Ecto neural progenitor cell (in vitro differentiated cells): ENCODE measurements at regions not wholly inside any gene's neighbourhood (a gene's known extent, or its start where the extent isn't known, plus 50 kb on each side); places are given as distances from the start of the nearest gene placed in this dataset.

Source experiments
- DNase-seq: peaks from one replicate; pipeline ENCODE4 v3.0.0-alpha.2; 2018; ENCODE audit warnings: low spot score

DNA sequence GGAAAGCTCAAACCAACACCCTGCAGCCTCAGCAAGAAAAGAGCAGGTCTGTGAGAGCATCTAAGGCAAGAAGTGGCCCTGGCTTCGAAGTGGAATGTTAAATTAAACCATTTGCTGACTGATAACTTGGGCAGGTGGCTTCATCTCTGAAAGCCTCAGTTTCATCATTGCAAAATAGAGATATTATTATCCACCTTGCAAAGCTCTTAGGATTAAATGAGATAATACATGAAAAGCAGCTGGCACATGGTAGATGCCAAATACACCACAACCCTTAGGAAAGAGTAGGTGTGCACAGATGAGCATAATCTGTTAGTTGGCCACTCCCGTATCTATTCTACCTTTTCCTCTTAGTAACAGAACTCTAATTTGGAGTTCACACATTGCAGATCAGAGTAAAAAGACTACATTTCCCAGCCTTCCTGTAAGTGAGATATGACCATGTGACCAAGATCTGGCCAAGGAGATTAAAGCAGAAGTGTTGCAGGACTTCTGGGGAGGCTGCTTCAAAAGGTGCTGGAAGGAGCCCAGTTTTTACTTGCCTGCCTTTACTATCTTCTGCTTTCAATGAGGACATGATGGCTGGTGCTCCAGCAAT, 288.7 kb downstream of the SOX9 start:
- DNase-seq, result no peak

GRCh38 chr17:72411124-72411563, 290.3 kb downstream of the SOX9 start:
- DNase-seq, result no peak

DNA sequence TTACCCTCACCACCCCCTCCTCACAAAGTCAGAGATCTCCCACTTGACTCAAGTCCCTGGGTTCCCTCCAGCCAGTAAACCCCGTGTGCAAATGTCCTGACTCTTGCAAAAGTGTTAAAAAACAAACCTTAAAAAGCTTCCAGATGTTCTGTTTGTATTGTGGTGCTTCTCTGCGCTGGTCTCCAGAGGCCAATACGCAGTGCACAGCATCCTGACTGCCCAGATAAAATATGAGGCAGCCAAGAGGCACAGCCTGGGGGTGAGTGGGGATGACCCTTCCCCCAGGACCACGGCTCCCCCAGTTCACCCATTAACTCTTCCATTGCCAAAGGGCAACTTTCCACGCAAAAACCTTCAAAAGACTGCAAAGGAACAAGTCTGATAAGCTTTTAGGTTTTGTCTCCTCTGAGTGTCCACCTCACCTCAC, 291.8 kb downstream of the SOX9 start:
- no peak for DNase-seq

DNA sequence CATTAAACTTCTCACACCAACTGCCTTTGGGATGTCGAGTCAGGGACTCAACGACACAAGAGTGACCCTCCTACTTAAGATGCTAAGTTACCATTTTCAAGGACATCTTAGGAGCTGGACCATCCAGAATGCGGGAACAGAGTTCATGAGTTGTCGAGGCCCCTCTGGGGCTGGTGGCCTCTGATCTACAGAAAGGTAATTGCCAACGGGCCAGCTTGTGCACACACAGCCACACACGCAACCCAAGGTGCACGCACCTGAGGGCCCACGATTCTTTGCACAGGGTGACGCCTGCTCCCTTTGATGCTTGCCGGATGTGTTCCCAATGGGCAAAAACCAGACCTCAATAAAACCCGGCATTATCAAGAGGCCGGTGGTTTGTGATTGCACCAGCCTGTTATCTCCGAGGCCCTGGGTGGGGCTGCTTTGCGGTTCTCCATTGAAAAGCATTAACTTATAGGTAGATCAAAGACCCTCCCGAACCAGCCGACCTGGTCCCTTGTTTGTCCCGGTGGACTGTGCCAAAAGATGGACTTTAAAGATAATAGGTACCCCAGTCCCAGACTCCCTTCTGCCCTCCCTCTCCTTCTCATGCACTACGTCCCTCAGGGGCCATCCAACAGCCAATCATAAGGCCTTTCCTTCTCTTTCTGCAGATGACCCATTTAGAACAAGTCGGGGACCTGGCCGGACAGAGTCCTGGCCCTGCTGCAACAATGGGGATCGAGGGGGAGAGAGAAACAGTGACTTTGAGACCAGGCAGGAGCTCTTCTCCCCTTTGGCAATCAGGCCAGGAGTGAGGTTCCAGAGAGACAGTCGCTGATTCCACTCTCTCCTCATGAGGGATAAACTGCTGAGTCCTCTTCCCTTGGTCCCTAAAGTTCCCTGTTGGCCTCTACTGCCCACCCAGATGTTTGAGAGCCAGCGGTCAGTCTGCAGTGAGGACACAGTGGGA, 292.5 kb downstream of the SOX9 start:
- DNase-seq, result no peak

DNA sequence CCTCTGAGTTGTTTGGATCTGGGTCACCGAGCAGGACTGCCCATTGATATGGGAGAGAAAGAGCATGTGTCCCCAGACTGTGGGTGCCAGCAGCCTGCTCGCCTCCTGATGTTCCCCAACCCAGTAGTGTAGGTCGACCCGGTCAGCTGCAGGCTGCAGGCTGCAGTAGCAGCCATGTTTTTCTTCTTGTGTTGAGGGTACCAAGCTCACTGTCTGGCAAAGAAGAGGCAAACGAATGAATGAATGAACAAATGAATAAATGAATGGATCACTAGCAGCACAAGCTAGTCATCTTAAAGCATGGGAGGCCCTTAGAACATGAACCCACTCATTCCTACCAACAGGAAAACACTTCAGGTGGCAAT, 293.2 kb downstream of the SOX9 start:
- DNase-seq, result no peak

- no peak for DNase-seq
Measured at GRCh38 chr17:72414967-72415853, 294.4 kb downstream of the SOX9 start.

DNA sequence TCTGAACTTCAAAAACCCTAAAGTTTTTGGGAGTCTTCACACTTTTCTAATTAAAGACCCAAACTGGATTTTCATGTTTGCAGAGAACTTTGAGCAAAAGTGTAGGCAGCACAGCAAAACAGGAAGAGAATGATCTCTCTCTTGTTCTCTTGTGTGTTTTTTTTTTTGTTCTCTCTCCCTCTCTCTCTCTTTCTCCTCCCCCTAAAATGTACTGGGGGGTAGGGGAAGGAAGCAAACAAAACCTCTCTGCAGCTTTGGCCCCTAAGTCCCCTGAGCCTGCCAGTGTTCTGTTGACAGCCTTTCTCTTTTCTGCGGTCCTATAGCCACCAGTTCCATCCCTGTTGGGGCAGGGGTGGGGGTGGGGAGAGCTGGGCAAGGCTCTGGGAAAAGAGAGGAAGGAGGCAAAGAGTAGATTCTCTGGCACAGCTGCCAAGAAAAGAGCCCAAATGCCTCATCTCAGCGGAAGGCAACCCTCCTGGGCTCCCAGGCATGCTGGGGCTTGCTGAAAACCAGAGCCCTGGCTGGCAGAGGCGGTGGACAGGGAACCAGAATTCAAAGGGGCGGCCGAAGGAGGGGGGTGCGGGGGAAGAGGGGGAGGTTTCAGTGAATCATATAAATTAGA, 295.3 kb downstream of the SOX9 start:
- no peak for DNase-seq

- no peak for DNase-seq
Measured at GRCh38 chr17:72416905-72417304, 296.1 kb downstream of the SOX9 start.

DNA sequence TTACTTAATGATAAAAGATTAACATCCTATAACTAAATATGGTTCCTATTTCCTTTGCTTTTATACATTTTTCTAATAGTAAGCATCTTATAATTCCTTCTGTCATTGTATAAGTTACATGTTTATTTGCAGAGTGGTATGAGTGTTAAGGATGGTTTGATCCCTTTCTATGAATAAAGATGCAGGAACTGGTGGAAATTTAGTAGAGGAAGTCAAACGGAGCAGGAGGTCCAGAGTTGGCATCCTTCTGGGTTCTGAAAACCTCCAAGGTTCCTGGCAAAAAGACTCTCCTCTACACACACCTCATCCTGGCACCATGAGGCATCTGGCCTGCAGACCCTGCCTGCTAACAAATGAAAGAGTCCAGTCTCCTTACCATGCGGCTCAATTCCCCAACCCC, 296.8 kb downstream of the SOX9 start:
- DNase-seq, result no peak

GRCh38 chr17:72419866-72420774, 299.3 kb downstream of the SOX9 start:
- no peak for DNase-seq

DNA sequence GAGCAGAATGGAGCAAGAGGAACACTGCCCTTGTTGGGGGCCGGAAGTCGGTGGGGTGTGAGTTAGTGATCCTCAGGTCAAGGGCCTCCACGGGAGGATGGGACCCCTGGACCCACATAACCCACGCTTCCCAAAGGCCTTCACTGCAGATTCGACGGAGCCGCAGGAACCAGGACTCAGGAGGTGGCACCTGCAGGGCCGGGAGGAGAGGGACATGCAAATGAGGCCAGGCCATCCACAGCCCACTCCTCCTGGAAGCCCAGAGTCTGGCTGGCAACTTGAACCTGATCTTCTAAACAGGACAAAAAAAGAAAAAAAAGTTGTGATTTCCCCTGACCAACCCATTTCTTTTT, 299.9 kb downstream of the SOX9 start:
- no peak for DNase-seq

DNA sequence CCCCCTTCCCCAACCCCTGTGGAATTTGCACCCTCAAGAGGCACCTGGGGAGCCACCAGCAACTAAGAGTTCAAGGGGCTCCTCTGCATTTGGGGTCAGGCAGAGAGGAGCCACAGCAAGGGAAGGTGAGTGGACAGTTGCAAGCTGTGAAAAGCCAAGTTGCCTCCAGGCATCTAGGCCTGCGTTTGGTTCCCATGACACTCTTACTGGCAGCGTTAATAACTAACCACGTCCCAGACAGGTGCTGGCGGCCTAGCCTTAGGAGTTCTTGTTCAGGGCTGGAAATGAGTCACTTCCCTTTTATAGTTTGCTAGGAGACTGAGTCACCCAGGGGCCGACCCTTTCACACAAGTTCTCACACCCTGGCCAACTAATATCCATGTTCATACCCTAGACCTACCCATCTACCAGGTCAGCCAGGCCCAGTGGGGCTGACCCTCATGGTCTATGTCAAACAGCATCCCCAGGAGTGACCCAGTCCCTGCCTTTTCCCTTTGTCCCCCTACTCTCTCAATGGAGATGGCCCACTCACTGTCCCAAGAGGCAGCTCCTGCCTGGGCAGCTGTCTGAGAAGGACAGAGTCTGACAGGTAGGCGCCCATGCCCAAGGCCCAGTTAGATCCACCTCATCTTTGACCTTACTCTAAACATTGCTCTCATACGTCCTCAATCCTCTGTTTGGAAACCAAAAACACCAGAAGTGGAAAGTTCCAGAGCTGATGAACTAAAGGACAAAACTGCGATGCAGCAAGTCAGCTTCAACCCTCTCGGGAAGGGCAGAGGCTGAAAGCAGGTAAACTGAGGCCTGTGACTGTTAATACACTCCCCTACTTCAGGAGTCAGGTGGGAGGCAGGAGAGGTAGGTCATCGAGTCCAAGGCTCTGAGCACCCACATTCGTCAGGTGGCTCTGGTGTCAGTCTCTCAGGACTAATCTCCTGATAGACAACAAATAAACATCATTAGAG, 300.6 kb downstream of the SOX9 start:
- DNase-seq, result no peak

GRCh38 chr17:72422204-72422504, 301.3 kb downstream of the SOX9 start:
- no peak for DNase-seq

DNA sequence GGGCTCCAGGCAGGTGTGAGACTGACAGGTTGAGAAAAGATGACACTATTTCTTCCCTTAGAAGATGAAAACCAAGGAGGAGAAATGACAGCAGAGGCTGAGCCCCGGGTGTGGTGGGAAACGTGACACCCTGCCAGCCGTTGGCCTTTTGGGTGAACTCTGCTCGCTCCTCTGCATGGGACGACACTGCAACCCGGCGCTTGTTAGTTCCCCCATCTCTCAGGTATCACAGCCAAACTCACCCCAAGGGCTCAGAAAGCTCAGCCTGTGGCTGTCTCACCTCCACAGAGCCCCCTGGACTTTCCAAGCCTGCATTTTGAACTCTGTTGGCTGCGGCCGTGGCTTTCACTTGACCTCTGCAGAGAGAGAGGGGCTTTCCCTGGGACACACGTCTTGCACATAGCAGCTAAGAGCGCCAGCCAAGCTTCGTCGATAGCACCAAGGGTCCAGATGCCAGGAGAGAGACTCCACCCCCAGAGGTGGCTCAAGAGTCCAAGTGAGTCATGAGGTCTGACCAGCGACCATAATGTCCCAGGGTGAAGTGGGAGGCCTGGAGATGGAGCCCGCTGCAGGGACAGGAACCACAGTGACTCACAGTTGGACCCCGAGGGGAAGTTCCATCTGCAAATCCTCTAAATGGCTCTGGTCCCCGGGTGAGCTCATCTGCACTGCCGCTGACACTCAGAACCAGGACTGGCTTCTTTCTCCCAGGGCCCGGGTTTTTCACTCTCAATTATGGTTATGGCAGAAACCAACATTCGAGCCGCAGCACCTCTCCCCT, 301.9 kb downstream of the SOX9 start:
- DNase-seq, result no peak

DNA sequence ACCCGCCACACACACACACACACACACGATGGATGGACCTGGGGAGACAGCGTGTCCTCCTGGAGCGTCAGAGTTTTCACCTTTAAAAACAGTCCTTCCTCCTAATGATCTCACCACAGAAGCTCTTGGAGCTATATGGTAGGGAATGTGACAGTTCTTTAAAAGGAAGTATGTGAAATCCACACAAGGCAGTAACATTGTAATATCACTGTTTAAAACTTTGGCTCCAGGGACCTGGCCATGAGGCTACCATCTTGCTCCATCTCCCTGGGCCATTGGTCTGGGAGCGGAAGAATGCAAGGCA, 302.4 kb downstream of the SOX9 start:
- DNase-seq, result no peak

DNA sequence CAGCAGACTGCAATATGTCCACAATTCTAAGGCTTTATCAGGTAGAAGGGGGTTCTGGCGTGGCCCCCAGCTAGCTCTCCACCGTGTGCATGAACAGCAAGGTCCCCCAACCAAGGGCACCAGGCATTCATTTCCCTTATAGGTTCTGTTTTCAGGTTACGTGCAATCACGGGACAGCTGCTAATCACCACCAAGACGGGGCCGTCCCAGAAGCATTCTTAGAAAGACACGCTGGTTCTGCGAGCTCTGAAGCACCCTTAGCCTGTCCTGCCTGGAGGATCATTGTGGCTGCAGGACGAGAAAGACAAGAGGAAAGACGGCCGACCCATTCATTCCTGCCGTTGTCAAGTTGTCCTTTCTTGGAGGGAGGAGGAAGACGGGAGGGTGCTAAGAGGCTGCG, 302.9 kb downstream of the SOX9 start:
- no peak for DNase-seq

DNA sequence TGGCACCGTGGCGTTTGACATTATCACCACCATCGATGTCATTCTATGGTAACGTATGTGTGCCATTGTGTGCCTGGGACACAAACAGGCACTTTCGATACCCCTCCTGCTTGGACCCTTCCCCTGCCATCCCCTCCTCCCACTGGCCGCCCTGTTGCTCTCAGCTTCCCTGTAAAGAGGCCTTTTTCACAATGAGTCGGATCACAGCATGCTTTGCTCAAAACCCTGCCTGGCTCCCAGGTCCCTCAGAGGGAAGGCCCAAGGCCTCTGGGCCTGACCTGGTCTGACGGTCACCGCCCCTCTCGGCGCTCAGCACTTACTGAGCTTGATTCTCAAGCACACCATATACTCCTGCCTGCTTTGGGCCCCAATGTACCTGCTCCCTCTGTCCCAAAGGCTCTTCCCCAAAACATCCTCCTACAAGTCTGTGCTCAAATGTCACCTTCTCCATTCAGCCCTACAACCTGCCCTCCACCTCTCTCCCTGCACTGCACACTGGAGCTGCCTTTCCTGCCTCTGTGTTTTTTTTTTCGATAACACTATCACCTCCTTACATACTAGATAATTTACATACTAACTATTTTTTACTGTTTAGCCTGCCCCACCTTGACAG, 303.8 kb downstream of the SOX9 start:
- no peak for DNase-seq

GRCh38 chr17:72425133-72425793, 304.4 kb downstream of the SOX9 start:
- DNase-seq, result no peak

GRCh38 chr17:72425794-72426168, 305.0 kb downstream of the SOX9 start:
- DNase-seq, result no peak
